CD14-positive monocyte (primary cell): ENCODE measurements at regions not wholly inside any gene's neighbourhood (a gene's known extent, or its start where the extent isn't known, plus 50 kb on each side); places are given as distances from the start of the nearest gene placed in this dataset.
"Not testable (repeated sequence)": the region's sequence is repeated elsewhere in the genome, so short reads cannot be mapped to it uniquely, and the experiment has no call there.

Experiments
- DNase-seq, 3 donors: peaks; one replicate each; pipeline ENCODE4 v3.0.0-alpha.2; 2011 to 2022
- H2AFZ ChIP-seq: 2 replicates; pipeline ENCODE4 v1.6.0; 2012; ENCODE audit warnings: mild to moderate bottlenecking, low read depth, low read length, inconsistent platforms; ENCODE audit not compliant: insufficient read depth, poor library complexity, severe bottlenecking
- H3K27ac ChIP-seq, 2 donors: 1 replicate in 1 of 2; 2 replicates in 1 of 2; pipeline ENCODE4 v1.5.1; 2012 to 2013; ENCODE audit warnings: low read length in 2 of 2, control low read depth in 1 of 2, inconsistent platforms in 1 of 2, low read depth in 1 of 2, mild to moderate bottlenecking in 1 of 2
- H3K27me3 ChIP-seq, 2 donors: one replicate each; pipeline versions ENCODE4 v1.6.0 to v1.6.1; 2011 to 2013; ENCODE audit warnings: low read length in 2 of 2; ENCODE audit not compliant: control insufficient read depth in 2 of 2, insufficient read depth in 2 of 2
- H3K36me3 ChIP-seq, 2 donors: replicated peaks in 1 of 2; 1 replicate in 1 of 2; 2 replicates in 1 of 2; pipeline versions ENCODE4 v1.5.1 to v1.6.1; 2012 to 2013; ENCODE audit warnings: low read length in 2 of 2, control low read depth in 1 of 2, inconsistent platforms in 1 of 2, mild to moderate bottlenecking in 1 of 2; ENCODE audit not compliant: insufficient read depth in 2 of 2, control insufficient read depth in 1 of 2
- H3K4me1 ChIP-seq, 2 donors: 1 replicate in 1 of 2; 2 replicates in 1 of 2; pipeline versions ENCODE4 v1.5.1 to v1.6.1; 2012 to 2013; ENCODE audit warnings: low read length in 2 of 2, control low read depth in 1 of 2, inconsistent platforms in 1 of 2, mild to moderate bottlenecking in 1 of 2, moderate library complexity in 1 of 2; ENCODE audit not compliant: insufficient read depth in 2 of 2, control insufficient read depth in 1 of 2
- H3K4me2 ChIP-seq: replicated peaks from 2 replicates; pipeline ENCODE3; 2012; ENCODE audit warnings: low read length, moderate library complexity, mild to moderate bottlenecking; ENCODE audit not compliant: poor library complexity, severe bottlenecking; ENCODE audit errors: extremely low read depth
- H3K4me3 ChIP-seq, 3 experiments: fragments of 200-600 bp in 1 of 3; sonication (generic) in 1 of 3; replicated peaks in 1 of 3; 1 replicate in 2 of 3; 2 replicates in 1 of 3; pipeline ENCODE4 v1.5.1; 2011 to 2013; ENCODE audit warnings: low read length in 3 of 3, mild to moderate bottlenecking in 3 of 3, control low read depth in 2 of 3, low read depth in 2 of 3, inconsistent platforms in 1 of 3, moderate library complexity in 1 of 3
- H3K79me2 ChIP-seq: 2 replicates; pipeline ENCODE4 v1.6.0; 2012; ENCODE audit warnings: mild to moderate bottlenecking, control low read depth, inconsistent platforms, low read length, moderate library complexity; ENCODE audit not compliant: insufficient read depth
- H3K9ac ChIP-seq: 2 replicates; pipeline ENCODE4 v1.6.0; 2017; ENCODE audit warnings: low read length, mild to moderate bottlenecking; ENCODE audit not compliant: insufficient read depth, poor library complexity, severe bottlenecking
- H3K9me3 ChIP-seq, 2 donors: replicated peaks in 1 of 2; 1 replicate in 1 of 2; 2 replicates in 1 of 2; pipeline versions ENCODE4 v1.5.1 to v1.6.1; 2012 to 2013; ENCODE audit warnings: low read length in 2 of 2, control low read depth in 1 of 2; ENCODE audit not compliant: control insufficient read depth in 1 of 2, insufficient read depth in 1 of 2
- H4K20me1 ChIP-seq: 2 replicates; pipeline ENCODE4 v1.6.0; 2012; ENCODE audit warnings: mild to moderate bottlenecking, low read length, control low read depth, moderate library complexity; ENCODE audit not compliant: insufficient read depth
- H3K27ac Mint-ChIP-seq, 7 donors: one replicate each; pipeline ENCODE4 v1.8.0; 2020; ENCODE audit warnings: mild to moderate bottlenecking in 7 of 7, mixed read lengths in 7 of 7, moderate library complexity in 6 of 7, inconsistent platforms in 2 of 7
- H3K27me3 Mint-ChIP-seq, 3 donors: one replicate each; pipeline ENCODE4 v1.8.0; 2021 to 2022; ENCODE audit warnings: low read depth in 3 of 3, mild to moderate bottlenecking in 3 of 3, mixed read lengths in 3 of 3, moderate library complexity in 3 of 3, inconsistent platforms in 1 of 3
- H3K36me3 Mint-ChIP-seq, 2 donors: one replicate each; pipeline ENCODE4 v1.8.0; 2020; ENCODE audit warnings: mixed read lengths in 2 of 2, inconsistent platforms in 1 of 2, mild to moderate bottlenecking in 1 of 2
- H3K4me1 Mint-ChIP-seq: one replicate; pipeline ENCODE4 v1.8.0; 2020; ENCODE audit warnings: mild to moderate bottlenecking, mixed read lengths
- H3K4me3 Mint-ChIP-seq, 2 donors: one replicate each; pipeline ENCODE4 v1.8.0; 2020; ENCODE audit warnings: mild to moderate bottlenecking in 2 of 2, mixed read lengths in 2 of 2, moderate library complexity in 1 of 2
- H3K9me3 Mint-ChIP-seq, 7 donors: one replicate each; pipeline ENCODE4 v1.8.0; 2020 to 2022; ENCODE audit warnings: mixed read lengths in 7 of 7, mild to moderate bottlenecking in 6 of 7, moderate library complexity in 6 of 7, inconsistent platforms in 2 of 7
- WGBS: methylation state at CpG from one replicate; pipeline ENCODE4 v1.1.5; 2013; ENCODE audit warnings: missing lambda C conversion rate; ENCODE audit not compliant: insufficient coverage; 5-methylcytosine and 5-hydroxymethylcytosine counted together
- intact Hi-C, 2 donors: fragments of 100-400 bp; cut with micrococcal nuclease; formaldehyde crosslinking; loops; one replicate each; pipeline versions ENCODE4 v1.15.0 to v1.15.1; 2023
- TF ChIP-seq, protein P1 (sequence below): fragments of 200-600 bp; IDR thresholded peaks from one replicate; pipeline ENCODE4 v1.8.0; 2022; ENCODE audit warnings: antibody characterized with exemption, mild to moderate bottlenecking

DNA sequence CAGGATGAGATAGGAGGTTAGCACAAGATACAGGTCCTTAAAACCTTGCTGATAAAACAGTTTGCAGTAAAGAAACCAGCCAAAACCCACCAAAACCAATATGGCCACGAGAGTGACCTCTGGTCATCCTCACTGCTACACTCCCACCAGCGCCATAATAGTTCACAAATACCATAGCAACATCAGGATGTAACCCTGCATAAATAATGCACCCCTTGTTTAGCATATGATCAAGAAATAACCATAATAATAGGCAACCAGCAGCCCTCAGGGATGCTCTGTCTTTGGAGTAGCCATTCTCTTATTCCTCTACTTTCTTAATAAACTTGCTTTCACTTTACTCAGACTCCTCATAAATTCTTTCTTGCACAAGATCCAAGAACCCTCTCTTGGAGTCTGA, 86.9 kb upstream of the PRSS3 start:
- Histone ChIP-seq H3K27ac (no peak overlapping the region), H3K4me1 (peaks cover 3 to 9% of the 10 kb centered on the region in 2 donors), H3K79me2 (no peaks in the 10 kb centered on the region), H3K9me3 (no peaks in the 10 kb centered on the region), H2AFZ (no peak overlapping the region), H3K4me2 (no peak overlapping the region), H3K4me3 (no peak overlapping the region), H3K9ac (no peak overlapping the region), H4K20me1 (no peaks in the 10 kb centered on the region), H3K36me3 (no peaks in the 10 kb centered on the region), H3K27me3 (no peaks in the 10 kb centered on the region)
- Mint-ChIP-seq H3K27me3 (peaks cover 0 to 1% (median 0%) of the 10 kb centered on the region in 3 donors), H3K36me3 (no peaks in the 10 kb centered on the region), H3K27ac (no peak overlapping the region), H3K9me3 (peaks cover 0 to 6% (median 3%) of the 10 kb centered on the region in 7 donors), H3K4me3 (no peak overlapping the region), H3K4me1 (peaks cover 7% of the 10 kb centered on the region)
- TF ChIP-seq, protein P1, sequence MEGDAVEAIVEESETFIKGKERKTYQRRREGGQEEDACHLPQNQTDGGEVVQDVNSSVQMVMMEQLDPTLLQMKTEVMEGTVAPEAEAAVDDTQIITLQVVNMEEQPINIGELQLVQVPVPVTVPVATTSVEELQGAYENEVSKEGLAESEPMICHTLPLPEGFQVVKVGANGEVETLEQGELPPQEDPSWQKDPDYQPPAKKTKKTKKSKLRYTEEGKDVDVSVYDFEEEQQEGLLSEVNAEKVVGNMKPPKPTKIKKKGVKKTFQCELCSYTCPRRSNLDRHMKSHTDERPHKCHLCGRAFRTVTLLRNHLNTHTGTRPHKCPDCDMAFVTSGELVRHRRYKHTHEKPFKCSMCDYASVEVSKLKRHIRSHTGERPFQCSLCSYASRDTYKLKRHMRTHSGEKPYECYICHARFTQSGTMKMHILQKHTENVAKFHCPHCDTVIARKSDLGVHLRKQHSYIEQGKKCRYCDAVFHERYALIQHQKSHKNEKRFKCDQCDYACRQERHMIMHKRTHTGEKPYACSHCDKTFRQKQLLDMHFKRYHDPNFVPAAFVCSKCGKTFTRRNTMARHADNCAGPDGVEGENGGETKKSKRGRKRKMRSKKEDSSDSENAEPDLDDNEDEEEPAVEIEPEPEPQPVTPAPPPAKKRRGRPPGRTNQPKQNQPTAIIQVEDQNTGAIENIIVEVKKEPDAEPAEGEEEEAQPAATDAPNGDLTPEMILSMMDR = no peak
- intact Hi-C loops = no loop called here
- no peak for DNase-seq
- 94% methylated on average over 2 of the region's 2 CpGs for WGBS

DNA sequence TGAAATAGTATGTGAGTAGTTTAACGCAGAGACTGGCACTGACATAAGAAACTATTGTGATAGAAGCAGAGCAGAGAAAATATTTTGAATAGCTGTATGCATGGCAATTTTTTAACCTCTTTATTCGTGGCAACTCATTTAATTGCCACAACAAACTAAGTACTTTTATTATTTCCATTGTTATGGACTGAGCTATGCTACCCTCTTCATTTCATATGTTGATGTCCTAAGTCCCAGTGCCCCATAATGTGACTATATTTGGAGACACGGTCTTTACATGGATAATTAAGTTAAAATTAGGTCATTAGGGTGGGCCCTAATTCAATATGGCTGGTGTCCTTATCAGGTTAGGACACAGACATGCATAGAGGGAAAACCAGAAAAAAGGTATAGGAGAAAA, 86.1 kb upstream of the PRSS3 start:
- Histone ChIP-seq H3K79me2 (no peaks in the 10 kb centered on the region), H3K9me3 (no peaks in the 10 kb centered on the region), H3K4me3 (no peak overlapping the region), H3K27ac (no peak overlapping the region), H3K9ac (no peak overlapping the region), H3K4me1 (peaks cover 0 to 1% of the 10 kb centered on the region in 2 donors), H3K36me3 (no peaks in the 10 kb centered on the region), H3K4me2 (no peak overlapping the region), H2AFZ (no peak overlapping the region), H4K20me1 (no peaks in the 10 kb centered on the region), H3K27me3 (no peaks in the 10 kb centered on the region)
- H3K4me1 Mint-ChIP-seq = no peaks in the 10 kb centered on the region
- no peak for DNase-seq
- no CpG with 5 or more reads among the region's 3 CpGs for WGBS
- H3K4me3 Mint-ChIP-seq = no peak overlapping the region
- H3K27ac Mint-ChIP-seq = no peak overlapping the region
- TF ChIP-seq, protein P1 = no peak
- peaks cover 0 to 6% (median 3%) of the 10 kb centered on the region in 7 donors for H3K9me3 Mint-ChIP-seq
- intact Hi-C loops = no loop called here
- no peaks in the 10 kb centered on the region for H3K36me3 Mint-ChIP-seq
- H3K27me3 Mint-ChIP-seq = peaks cover 0 to 1% (median 0%) of the 10 kb centered on the region in 3 donors

DNA sequence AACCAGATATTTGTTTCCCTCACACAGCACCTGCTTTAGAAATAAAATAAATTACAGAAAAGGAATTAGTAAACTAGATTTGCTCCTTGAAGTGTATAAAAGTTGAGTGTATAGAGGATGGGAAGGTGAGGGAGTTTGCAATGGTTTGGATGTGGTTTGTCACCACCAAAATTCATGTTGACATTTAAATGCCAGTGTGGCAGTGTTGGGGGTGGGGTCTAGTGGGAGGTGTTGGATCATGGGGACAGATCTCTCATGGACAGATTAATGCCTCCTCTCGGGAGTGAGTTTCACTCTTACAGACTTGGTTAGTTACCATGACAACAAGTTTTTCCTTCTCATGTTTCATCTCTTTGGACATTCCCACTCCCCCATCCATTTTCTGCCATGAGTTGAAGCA, 83.9 kb upstream of the PRSS3 start:
- H3K36me3 Mint-ChIP-seq, H3K9me3 Mint-ChIP-seq, H3K27me3 ChIP-seq, H3K4me3 Mint-ChIP-seq, H3K79me2 ChIP-seq, H3K4me3 ChIP-seq, DNase-seq, intact Hi-C loops, H3K27me3 Mint-ChIP-seq, H4K20me1 ChIP-seq, H3K36me3 ChIP-seq, H3K4me2 ChIP-seq, H3K9me3 ChIP-seq, H3K27ac Mint-ChIP-seq, H3K4me1 Mint-ChIP-seq, H3K27ac ChIP-seq, H2AFZ ChIP-seq, H3K9ac ChIP-seq: not testable (repeated sequence)
- WGBS = no CpG with 5 or more reads among the region's 1 CpG
- H3K4me1 ChIP-seq = peaks cover 9 to 10% of the 10 kb centered on the region in 2 donors
